ENCODE measurements at regions not wholly inside any gene's neighbourhood (a gene's known extent, or its start where the extent isn't known, plus 50 kb on each side); places are given as distances from the start of the nearest gene placed in this dataset.

GRCh38 chr6:125631165-125631564 lies 118.3 kb upstream of the HEY2 start:
- Histone ChIP-seq H3K4me1 (replicated peaks in 1 of 4; ENCODE audit: control insufficient read depth in 3 of 4, insufficient read depth in 4 of 4, low read length in 3 of 4) (no peaks in the 10 kb centered on the region), H3K18ac (ENCODE audit: extremely low read depth, low read length) (no peak overlapping the region), H2AFZ (ENCODE audit: low read length) (no peak overlapping the region), H3K79me1 (ENCODE audit: low read depth, low read length) (no peaks in the 10 kb centered on the region), H3K56ac (replicated peaks; ENCODE audit: insufficient read length, low read depth, low read length) (no peak overlapping the region), H2AK5ac (ENCODE audit: low read depth, low read length) (no peak overlapping the region), H4K91ac (replicated peaks; ENCODE audit: insufficient read length, low read length) (no peak overlapping the region), H3K36me3 (ENCODE audit: control insufficient read depth in 2 of 4, insufficient read depth in 4 of 4, low read length in 3 of 4) (no peaks in the 10 kb centered on the region), H4K8ac (ENCODE audit: extremely low read depth, insufficient read depth, low read length) (no peak overlapping the region), H3K9ac (replicated peaks in 1 of 4; ENCODE audit: extremely low read depth in 1 of 4, low read depth in 3 of 4, low read length in 3 of 4) (no peak overlapping the region), H3K23ac (ENCODE audit: insufficient read length) (no peak overlapping the region), H3K4ac (replicated peaks; ENCODE audit: insufficient read length, low read depth, low read length) (no peak overlapping the region), H2BK5ac (ENCODE audit: low read depth, low read length) (no peak overlapping the region), H3K79me2 (ENCODE audit: control insufficient read depth in 1 of 2, insufficient read depth in 2 of 2, low read length in 2 of 2) (no peaks in the 10 kb centered on the region), H3K27me3 (replicated peaks in 1 of 4; ENCODE audit: control insufficient read depth in 3 of 4, extremely low read depth in 1 of 4, insufficient read depth in 3 of 4, low read length in 3 of 4) (no peaks in the 10 kb centered on the region; a peak in 1 of 7 replicates), H3K4me3 (ENCODE audit: extremely low read depth in 1 of 4, insufficient read depth in 2 of 4, low read depth in 3 of 4, low read length in 4 of 4) (no peak overlapping the region), H3K14ac (ENCODE audit: insufficient read length) (no peak overlapping the region), H3K4me2 (ENCODE audit: insufficient read depth in 1 of 2, low read depth in 2 of 2, low read length in 2 of 2) (no peak overlapping the region), H2BK20ac (ENCODE audit: low read length) (no peak overlapping the region), H2BK15ac (ENCODE audit: low read length) (no peak overlapping the region), H2BK120ac (replicated peaks; ENCODE audit: low read depth, low read length) (no peak overlapping the region), H4K5ac (ENCODE audit: insufficient read length, low read depth, low read length) (no peak overlapping the region), H3K23me2 (ENCODE audit: low read depth, low read length) (no peaks in the 10 kb centered on the region), H2BK12ac (ENCODE audit: low read depth, low read length) (no peak overlapping the region), H3K9me3 (ENCODE audit: insufficient read depth in 2 of 2, low read depth in 1 of 2, low read length in 1 of 2) (no peaks in the 10 kb centered on the region), H3K27ac (ENCODE audit: low read depth, low read length) (no peak overlapping the region), H4K20me1 (replicated peaks in 1 of 2; ENCODE audit: control insufficient read depth in 1 of 2, insufficient read depth in 2 of 2, low read length in 2 of 2) (no peaks in the 10 kb centered on the region)
- FAIRE-seq, result no peak
- no peak for DNase-seq (ENCODE audit: low read depth in 1 of 2, low spot score in 2 of 2)
- TF ChIP-seq MAX (IDR thresholded peaks at IDR 0.05), result no peak
- TF ChIP-seq RAD21 (IDR thresholded peaks at IDR 0.05 in 1 of 2, conservative IDR thresholded peaks at IDR 0.05 in 1 of 2; ENCODE audit: low read depth in 2 of 2, low read length in 2 of 2), result peak; percentile 12 to 42; a peak in 3 of 4 replicates
- no peak for TF ChIP-seq CHD1 (IDR thresholded peaks at IDR 0.05; ENCODE audit: low read depth, low read length)
- no peak for TF ChIP-seq KDM5A (IDR thresholded peaks at IDR 0.05; ENCODE audit: low read length)
- no peak for TF ChIP-seq JUN (IDR thresholded peaks at IDR 0.05; ENCODE audit: low read depth, low read length)
- TF ChIP-seq, protein P1, sequence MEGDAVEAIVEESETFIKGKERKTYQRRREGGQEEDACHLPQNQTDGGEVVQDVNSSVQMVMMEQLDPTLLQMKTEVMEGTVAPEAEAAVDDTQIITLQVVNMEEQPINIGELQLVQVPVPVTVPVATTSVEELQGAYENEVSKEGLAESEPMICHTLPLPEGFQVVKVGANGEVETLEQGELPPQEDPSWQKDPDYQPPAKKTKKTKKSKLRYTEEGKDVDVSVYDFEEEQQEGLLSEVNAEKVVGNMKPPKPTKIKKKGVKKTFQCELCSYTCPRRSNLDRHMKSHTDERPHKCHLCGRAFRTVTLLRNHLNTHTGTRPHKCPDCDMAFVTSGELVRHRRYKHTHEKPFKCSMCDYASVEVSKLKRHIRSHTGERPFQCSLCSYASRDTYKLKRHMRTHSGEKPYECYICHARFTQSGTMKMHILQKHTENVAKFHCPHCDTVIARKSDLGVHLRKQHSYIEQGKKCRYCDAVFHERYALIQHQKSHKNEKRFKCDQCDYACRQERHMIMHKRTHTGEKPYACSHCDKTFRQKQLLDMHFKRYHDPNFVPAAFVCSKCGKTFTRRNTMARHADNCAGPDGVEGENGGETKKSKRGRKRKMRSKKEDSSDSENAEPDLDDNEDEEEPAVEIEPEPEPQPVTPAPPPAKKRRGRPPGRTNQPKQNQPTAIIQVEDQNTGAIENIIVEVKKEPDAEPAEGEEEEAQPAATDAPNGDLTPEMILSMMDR (IDR thresholded peaks at IDR 0.05; ENCODE audit: control extremely low read depth in 1 of 3, insufficient read depth in 1 of 3, low read depth in 1 of 3, low read length in 3 of 3), result peak in 2 of 3 experiments; percentile 36 to 52; a peak in 2 of 4 replicates
- no peak for TF ChIP-seq RXRA (IDR thresholded peaks at IDR 0.05; ENCODE audit: insufficient read depth, low read depth, low read length)
- no peak for TF ChIP-seq TAF7 (optimal IDR thresholded peaks at IDR 0.05; ENCODE audit: borderline replicate concordance, low read depth, low read length)
- POLR2A ChIA-PET (ENCODE audit: partially characterized antibody), result no interaction called here
- WGBS, 2 experiments (ENCODE audit: extremely low coverage in 1 of 2, insufficient coverage in 1 of 2, insufficient read length in 1 of 2, insufficient replicate concordance in 2 of 2, low coverage in 1 of 2, low lambda C conversion rate in 2 of 2, missing lambda C conversion rate in 1 of 2), result 53% methylated on average over 1 of the region's 1 CpG; no CpG with 5 or more reads in 1 of the 2 experiments
- CTCF ChIA-PET (ENCODE audit: partially characterized antibody), result interaction anchor here (0.8 to 1.4 kb wide), 6 partner anchors 8 to 107 kb away, joined by 3 to 7 read pairs (median 4); no protein-coding TSS in a partner anchor

Data from H1 (cell line).